Smooth muscle cell (in vitro differentiated cells): ENCODE measurements at regions not wholly inside any gene's neighbourhood (a gene's known extent, or its start where the extent isn't known, plus 50 kb on each side); places are given as distances from the start of the nearest gene placed in this dataset.

Experiments used
- DNase-seq: peaks from one replicate; lab custom pipeline; 2025; ENCODE audit not compliant: unreplicated experiment; lab: John Stamatoyannopoulos, UW
- H2AFZ ChIP-seq: fragments of 200-600 bp; sonication (generic); 2 replicates; pipeline ENCODE4 v1.6.0; 2016; ENCODE audit warnings: antibody characterized with exemption, low read depth, mild to moderate bottlenecking
- H3F3A ChIP-seq: fragments of 200-600 bp; sonication (generic); 2 replicates; pipeline ENCODE4 v1.6.0; 2017; ENCODE audit warnings: antibody characterized with exemption, low read depth
- H3K27ac ChIP-seq: fragments of 200-600 bp; sonication (generic); 2 replicates; pipeline ENCODE4 v1.5.1; 2016; ENCODE audit warnings: low read depth, mild to moderate bottlenecking
- H3K27me3 ChIP-seq: fragments of 200-600 bp; sonication (generic); 2 replicates; pipeline ENCODE4 v1.6.1; 2016; ENCODE audit warnings: low read depth, mild to moderate bottlenecking
- H3K36me3 ChIP-seq: fragments of 200-600 bp; sonication (generic); 2 replicates; pipeline ENCODE4 v1.5.1; 2016; ENCODE audit warnings: low read depth
- H3K4me1 ChIP-seq: fragments of 200-600 bp; sonication (generic); 2 replicates; pipeline ENCODE4 v1.5.1; 2016; ENCODE audit warnings: low read depth
- H3K4me2 ChIP-seq: fragments of 200-600 bp; sonication (generic); 2 replicates; pipeline ENCODE4 v1.6.0; 2016; ENCODE audit warnings: mild to moderate bottlenecking
- H3K4me3 ChIP-seq: fragments of 200-600 bp; sonication (generic); 2 replicates; pipeline ENCODE4 v1.5.1; 2016; ENCODE audit warnings: mild to moderate bottlenecking
- H3K79me2 ChIP-seq: fragments of 200-600 bp; sonication (generic); 2 replicates; pipeline ENCODE4 v1.6.0; 2016; ENCODE audit warnings: low read depth, mild to moderate bottlenecking
- H3K9ac ChIP-seq: fragments of 200-600 bp; sonication (generic); 2 replicates; pipeline ENCODE4 v1.6.0; 2016; ENCODE audit warnings: low read depth
- H3K9me3 ChIP-seq: fragments of 200-600 bp; sonication (generic); replicated peaks from 2 replicates; pipeline ENCODE4 v1.5.1; 2016; ENCODE audit warnings: low read depth
- H4K20me1 ChIP-seq: fragments of 200-600 bp; sonication (generic); 2 replicates; pipeline ENCODE4 v1.6.0; 2016; ENCODE audit warnings: low read depth
- WGBS: methylation state at CpG from one replicate; pipeline ENCODE4 v1.1.7; 2016; ENCODE audit warnings: low lambda C conversion rate; 5-methylcytosine and 5-hydroxymethylcytosine counted together
- TF ChIP-seq, protein P1 (sequence below): fragments of 200-600 bp; sonication (generic); IDR thresholded peaks from 2 replicates; pipeline ENCODE4 v1.5.1; 2017; ENCODE audit warnings: borderline replicate concordance, mild to moderate bottlenecking, antibody characterized with exemption; ENCODE audit not compliant: insufficient read depth, poor library complexity, severe bottlenecking

- no peaks in the 10 kb centered on the region for H3K79me2 ChIP-seq
- H3K36me3 ChIP-seq = no peaks in the 10 kb centered on the region
- no peak overlapping the region for H2AFZ ChIP-seq
- no peak overlapping the region for H3K9ac ChIP-seq
- H3K4me3 ChIP-seq = no peak overlapping the region
- DNase-seq = no peak
- WGBS = 85% methylated on average over 3 of the region's 3 CpGs
- H3K27me3 ChIP-seq = peaks cover 5% of the 10 kb centered on the region
- H3K27ac ChIP-seq = no peak overlapping the region
- no peaks in the 10 kb centered on the region for H3K9me3 ChIP-seq
- no peaks in the 10 kb centered on the region for H3F3A ChIP-seq
- no peaks in the 10 kb centered on the region for H3K4me1 ChIP-seq
- TF ChIP-seq, protein P1, sequence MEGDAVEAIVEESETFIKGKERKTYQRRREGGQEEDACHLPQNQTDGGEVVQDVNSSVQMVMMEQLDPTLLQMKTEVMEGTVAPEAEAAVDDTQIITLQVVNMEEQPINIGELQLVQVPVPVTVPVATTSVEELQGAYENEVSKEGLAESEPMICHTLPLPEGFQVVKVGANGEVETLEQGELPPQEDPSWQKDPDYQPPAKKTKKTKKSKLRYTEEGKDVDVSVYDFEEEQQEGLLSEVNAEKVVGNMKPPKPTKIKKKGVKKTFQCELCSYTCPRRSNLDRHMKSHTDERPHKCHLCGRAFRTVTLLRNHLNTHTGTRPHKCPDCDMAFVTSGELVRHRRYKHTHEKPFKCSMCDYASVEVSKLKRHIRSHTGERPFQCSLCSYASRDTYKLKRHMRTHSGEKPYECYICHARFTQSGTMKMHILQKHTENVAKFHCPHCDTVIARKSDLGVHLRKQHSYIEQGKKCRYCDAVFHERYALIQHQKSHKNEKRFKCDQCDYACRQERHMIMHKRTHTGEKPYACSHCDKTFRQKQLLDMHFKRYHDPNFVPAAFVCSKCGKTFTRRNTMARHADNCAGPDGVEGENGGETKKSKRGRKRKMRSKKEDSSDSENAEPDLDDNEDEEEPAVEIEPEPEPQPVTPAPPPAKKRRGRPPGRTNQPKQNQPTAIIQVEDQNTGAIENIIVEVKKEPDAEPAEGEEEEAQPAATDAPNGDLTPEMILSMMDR = no peak
- H4K20me1 ChIP-seq = no peaks in the 10 kb centered on the region
- no peak overlapping the region for H3K4me2 ChIP-seq
Observed at GRCh38 chr3:137081711-137082110, 123.9 kb downstream of the IL20RB start.

- Histone ChIP-seq H3K4me2 (no peak overlapping the region), H3K27me3 (peaks cover 6% of the 10 kb centered on the region), H3K9ac (no peak overlapping the region), H3K27ac (no peak overlapping the region), H3K9me3 (no peaks in the 10 kb centered on the region), H3K4me3 (no peak overlapping the region), H3F3A (no peaks in the 10 kb centered on the region), H3K79me2 (no peaks in the 10 kb centered on the region), H3K4me1 (no peaks in the 10 kb centered on the region), H3K36me3 (no peaks in the 10 kb centered on the region), H2AFZ (no peak overlapping the region), H4K20me1 (no peaks in the 10 kb centered on the region)
- WGBS = 100% methylated on average over 2 of the region's 2 CpGs
- TF ChIP-seq, protein P1 = no peak
- no peak for DNase-seq
Observed at GRCh38 chr3:137082763-137083162, 125.0 kb downstream of the IL20RB start.

DNA sequence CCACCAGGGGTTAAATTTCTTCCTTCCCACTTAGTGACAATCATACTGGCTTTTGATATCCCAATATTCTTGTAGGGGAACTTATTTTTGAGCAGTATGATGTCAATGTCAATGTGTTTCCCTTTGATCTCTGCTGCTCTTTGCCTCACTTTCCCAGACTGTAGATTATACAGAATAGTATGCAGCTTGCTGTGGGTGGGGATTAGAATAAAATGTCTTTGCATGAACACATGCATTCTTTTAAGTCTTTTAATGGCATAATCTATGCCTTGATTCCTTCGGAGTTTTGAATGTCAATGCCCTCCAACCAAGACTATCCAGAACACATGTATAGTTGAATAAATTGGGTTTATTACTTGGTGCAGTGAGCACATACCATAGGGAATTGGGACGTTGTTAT is 125.5 kb downstream of the IL20RB start:
- Histone ChIP-seq H3K9me3 (no peaks in the 10 kb centered on the region), H2AFZ (no peak overlapping the region), H3K27ac (no peak overlapping the region), H3K36me3 (no peaks in the 10 kb centered on the region), H3K4me2 (no peak overlapping the region), H3K9ac (no peak overlapping the region), H4K20me1 (no peaks in the 10 kb centered on the region), H3K27me3 (peaks cover 6% of the 10 kb centered on the region), H3K79me2 (no peaks in the 10 kb centered on the region), H3K4me3 (no peak overlapping the region), H3K4me1 (no peaks in the 10 kb centered on the region), H3F3A (no peaks in the 10 kb centered on the region)
- WGBS = 72% methylated on average over 2 of the region's 2 CpGs
- DNase-seq = no peak
- TF ChIP-seq, protein P1 = no peak

- TF ChIP-seq, protein P1 = no peak
- H3K27me3 ChIP-seq = peaks cover 11% of the 10 kb centered on the region
Observed at GRCh38 chr3:137084586-137084985, 126.8 kb downstream of the IL20RB start.

More at GRCh38 chr3:137084586-137084985, 126.8 kb downstream of the IL20RB start:
- no peaks in the 10 kb centered on the region for H4K20me1 ChIP-seq
- no peak overlapping the region for H3K4me3 ChIP-seq
- H3K36me3 ChIP-seq = no peaks in the 10 kb centered on the region
- H3K4me2 ChIP-seq = no peak overlapping the region
- H3F3A ChIP-seq = no peaks in the 10 kb centered on the region
- DNase-seq = no peak
- H3K4me1 ChIP-seq = no peaks in the 10 kb centered on the region
- H3K79me2 ChIP-seq = no peaks in the 10 kb centered on the region
- H3K9me3 ChIP-seq = no peaks in the 10 kb centered on the region
- no peak overlapping the region for H2AFZ ChIP-seq
- WGBS = 80% methylated on average over 4 of the region's 4 CpGs
- H3K9ac ChIP-seq = no peak overlapping the region
- no peak overlapping the region for H3K27ac ChIP-seq
